ENCODE measurements at regions not wholly inside any gene's neighbourhood (a gene's known extent, or its start where the extent isn't known, plus 50 kb on each side); places are given as distances from the start of the nearest gene placed in this dataset.
"Not testable (repeated sequence)": the region's sequence is repeated elsewhere in the genome, so short reads cannot be mapped to it uniquely, and the experiment has no call there.

DNA sequence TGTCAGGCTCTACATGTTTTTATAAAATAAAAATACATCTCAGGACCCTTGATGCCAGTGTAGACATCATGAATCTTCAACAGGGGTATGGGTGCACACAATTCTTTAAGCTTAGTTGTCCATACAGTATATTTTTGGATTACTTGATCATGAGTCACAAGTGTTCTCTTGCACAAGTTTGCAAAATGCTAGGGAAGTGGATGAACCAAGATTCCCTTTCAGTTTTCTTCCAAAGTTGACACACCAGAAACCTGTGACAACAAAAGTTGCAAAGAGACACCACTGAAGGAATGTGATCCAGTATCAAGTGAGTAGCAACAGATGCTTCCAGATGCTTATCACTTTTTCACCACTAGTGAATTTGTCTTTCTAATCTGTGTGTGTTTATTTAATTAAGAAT is 1021.2 kb downstream of the PCDH7 start:
- TF ChIP-seq TCF7L2 (IDR thresholded peaks at IDR 0.05; ENCODE audit: low read depth, low read length) = no peak
- TF ChIP-seq POLR2AphosphoS5 (IDR thresholded peaks at IDR 0.05; ENCODE audit: low read depth, low read length) = no peak
- TF ChIP-seq, protein P1, sequence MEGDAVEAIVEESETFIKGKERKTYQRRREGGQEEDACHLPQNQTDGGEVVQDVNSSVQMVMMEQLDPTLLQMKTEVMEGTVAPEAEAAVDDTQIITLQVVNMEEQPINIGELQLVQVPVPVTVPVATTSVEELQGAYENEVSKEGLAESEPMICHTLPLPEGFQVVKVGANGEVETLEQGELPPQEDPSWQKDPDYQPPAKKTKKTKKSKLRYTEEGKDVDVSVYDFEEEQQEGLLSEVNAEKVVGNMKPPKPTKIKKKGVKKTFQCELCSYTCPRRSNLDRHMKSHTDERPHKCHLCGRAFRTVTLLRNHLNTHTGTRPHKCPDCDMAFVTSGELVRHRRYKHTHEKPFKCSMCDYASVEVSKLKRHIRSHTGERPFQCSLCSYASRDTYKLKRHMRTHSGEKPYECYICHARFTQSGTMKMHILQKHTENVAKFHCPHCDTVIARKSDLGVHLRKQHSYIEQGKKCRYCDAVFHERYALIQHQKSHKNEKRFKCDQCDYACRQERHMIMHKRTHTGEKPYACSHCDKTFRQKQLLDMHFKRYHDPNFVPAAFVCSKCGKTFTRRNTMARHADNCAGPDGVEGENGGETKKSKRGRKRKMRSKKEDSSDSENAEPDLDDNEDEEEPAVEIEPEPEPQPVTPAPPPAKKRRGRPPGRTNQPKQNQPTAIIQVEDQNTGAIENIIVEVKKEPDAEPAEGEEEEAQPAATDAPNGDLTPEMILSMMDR (IDR thresholded peaks at IDR 0.05) = no peak
- TF ChIP-seq, protein P2, sequence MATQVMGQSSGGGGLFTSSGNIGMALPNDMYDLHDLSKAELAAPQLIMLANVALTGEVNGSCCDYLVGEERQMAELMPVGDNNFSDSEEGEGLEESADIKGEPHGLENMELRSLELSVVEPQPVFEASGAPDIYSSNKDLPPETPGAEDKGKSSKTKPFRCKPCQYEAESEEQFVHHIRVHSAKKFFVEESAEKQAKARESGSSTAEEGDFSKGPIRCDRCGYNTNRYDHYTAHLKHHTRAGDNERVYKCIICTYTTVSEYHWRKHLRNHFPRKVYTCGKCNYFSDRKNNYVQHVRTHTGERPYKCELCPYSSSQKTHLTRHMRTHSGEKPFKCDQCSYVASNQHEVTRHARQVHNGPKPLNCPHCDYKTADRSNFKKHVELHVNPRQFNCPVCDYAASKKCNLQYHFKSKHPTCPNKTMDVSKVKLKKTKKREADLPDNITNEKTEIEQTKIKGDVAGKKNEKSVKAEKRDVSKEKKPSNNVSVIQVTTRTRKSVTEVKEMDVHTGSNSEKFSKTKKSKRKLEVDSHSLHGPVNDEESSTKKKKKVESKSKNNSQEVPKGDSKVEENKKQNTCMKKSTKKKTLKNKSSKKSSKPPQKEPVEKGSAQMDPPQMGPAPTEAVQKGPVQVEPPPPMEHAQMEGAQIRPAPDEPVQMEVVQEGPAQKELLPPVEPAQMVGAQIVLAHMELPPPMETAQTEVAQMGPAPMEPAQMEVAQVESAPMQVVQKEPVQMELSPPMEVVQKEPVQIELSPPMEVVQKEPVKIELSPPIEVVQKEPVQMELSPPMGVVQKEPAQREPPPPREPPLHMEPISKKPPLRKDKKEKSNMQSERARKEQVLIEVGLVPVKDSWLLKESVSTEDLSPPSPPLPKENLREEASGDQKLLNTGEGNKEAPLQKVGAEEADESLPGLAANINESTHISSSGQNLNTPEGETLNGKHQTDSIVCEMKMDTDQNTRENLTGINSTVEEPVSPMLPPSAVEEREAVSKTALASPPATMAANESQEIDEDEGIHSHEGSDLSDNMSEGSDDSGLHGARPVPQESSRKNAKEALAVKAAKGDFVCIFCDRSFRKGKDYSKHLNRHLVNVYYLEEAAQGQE (IDR thresholded peaks at IDR 0.05; ENCODE audit: insufficient read depth in 1 of 2, low read depth in 2 of 2, low read length in 1 of 2) = no peak
- no peak for TF ChIP-seq SIN3A (IDR thresholded peaks at IDR 0.05; ENCODE audit: borderline replicate concordance, insufficient read depth, low read depth, low read length)

DNA sequence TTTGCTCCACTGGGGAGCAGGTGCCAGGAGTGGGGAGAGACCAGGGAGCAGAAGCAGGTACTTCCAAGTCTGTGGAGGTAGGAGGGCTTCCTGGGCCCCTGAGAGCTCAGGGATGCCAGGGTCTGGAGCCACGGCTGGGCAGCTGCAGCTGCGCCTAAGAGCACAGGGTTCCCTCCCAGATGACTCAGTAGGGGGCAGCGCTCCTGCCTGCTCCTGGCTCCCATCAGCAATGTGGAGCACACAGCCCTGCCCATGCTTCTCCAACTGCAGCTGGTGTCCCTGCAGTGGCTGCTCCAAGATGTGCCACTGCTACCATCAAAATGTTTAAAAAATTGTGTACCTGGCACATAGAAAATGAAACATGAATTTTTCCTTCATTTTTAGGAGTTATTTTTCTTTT is 1028.2 kb downstream of the PCDH7 start:
- no peaks in the 10 kb centered on the region for H3K27me3 ChIP-seq (ENCODE audit: control insufficient read depth, insufficient read depth, low read length)
- TF ChIP-seq, protein P2 (IDR thresholded peaks at IDR 0.05; ENCODE audit: insufficient read depth in 1 of 2, low read depth in 2 of 2, low read length in 1 of 2) = no peak
- no peak for TF ChIP-seq POLR2AphosphoS5 (IDR thresholded peaks at IDR 0.05; ENCODE audit: low read depth, low read length)
- TF ChIP-seq, protein P1 (IDR thresholded peaks at IDR 0.05) = no peak
- no peak for TF ChIP-seq SIN3A (IDR thresholded peaks at IDR 0.05; ENCODE audit: borderline replicate concordance, insufficient read depth, low read depth, low read length)
- no peak for TF ChIP-seq TCF7L2 (IDR thresholded peaks at IDR 0.05; ENCODE audit: low read depth, low read length)
- BruUV-seq (replicated peaks) = no TSS peak
- DNase-seq (ENCODE audit: low read depth, low spot score) (no peak), ATAC-seq (no peak)
- intact Hi-C loops (cut with micrococcal nuclease; ENCODE audit: unreplicated experiment) = no loop called here
- CTCF ChIA-PET = no interaction called here
- H3K36me3 ChIP-seq (ENCODE audit: control insufficient read depth, insufficient read depth, low read length) = no peaks in the 10 kb centered on the region
- H3K27ac ChIP-seq (ENCODE audit: low read length) = no peak overlapping the region
- no peaks in the 10 kb centered on the region for H3K4me1 ChIP-seq (ENCODE audit: control insufficient read depth, insufficient read depth, low read length)
- in situ Hi-C loops (cut with HindIII; ENCODE audit: low pct_unique_long_range_greater_than_20kb, low sequenced_read_pairs) = no loop called here
- H3K9me3 ChIP-seq (ENCODE audit: control insufficient read depth, insufficient read depth, low read depth, low read length) = no peaks in the 10 kb centered on the region
- POLR2A ChIA-PET = no interaction called here
- no peak overlapping the region for H3K4me3 ChIP-seq (ENCODE audit: low read depth in 2 of 2, low read length in 2 of 2)

More for the DNA sequence above, 1021.2 kb downstream of the PCDH7 start:
- ATAC-seq (no peak), DNase-seq (ENCODE audit: low read depth, low spot score) (no peak)
- intact Hi-C loops (cut with micrococcal nuclease; ENCODE audit: unreplicated experiment) (no loop called here), in situ Hi-C loops (cut with HindIII; ENCODE audit: low pct_unique_long_range_greater_than_20kb, low sequenced_read_pairs) (no loop called here)
- no peaks in the 10 kb centered on the region for H3K9me3 ChIP-seq (ENCODE audit: control insufficient read depth, insufficient read depth, low read depth, low read length)
- CTCF ChIA-PET = no interaction called here
- no peaks in the 10 kb centered on the region for H3K36me3 ChIP-seq (ENCODE audit: control insufficient read depth, insufficient read depth, low read length)
- no peaks in the 10 kb centered on the region for H3K4me1 ChIP-seq (ENCODE audit: control insufficient read depth, insufficient read depth, low read length)
- BruUV-seq (replicated peaks) = no TSS peak
- no peaks in the 10 kb centered on the region for H3K27me3 ChIP-seq (ENCODE audit: control insufficient read depth, insufficient read depth, low read length)
- no peak overlapping the region for H3K27ac ChIP-seq (ENCODE audit: low read length)
- POLR2A ChIA-PET = no interaction called here
- no peak overlapping the region for H3K4me3 ChIP-seq (ENCODE audit: low read depth in 2 of 2, low read length in 2 of 2)

DNA sequence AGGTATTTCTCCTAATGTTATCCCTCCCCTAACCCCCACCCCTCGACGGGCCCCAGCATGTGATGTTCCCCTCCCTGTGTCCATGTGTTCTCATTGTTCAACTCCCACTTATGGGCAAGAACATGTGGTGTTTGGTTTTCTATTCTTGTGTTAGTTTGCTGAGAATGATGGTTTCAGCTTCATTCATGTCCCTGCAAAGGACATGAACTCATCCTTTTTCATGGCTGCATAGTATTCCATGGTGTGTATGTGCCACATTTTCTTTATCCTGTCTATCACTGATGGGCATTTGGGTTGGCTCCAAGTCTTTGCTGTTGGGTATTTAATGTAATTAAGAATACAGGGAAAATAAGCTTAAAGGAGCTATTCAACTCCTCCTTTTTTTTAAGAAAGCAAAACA is 1030.4 kb downstream of the PCDH7 start:
- H3K4me3 ChIP-seq (ENCODE audit: low read depth in 2 of 2, low read length in 2 of 2); DNase-seq (ENCODE audit: low read depth, low spot score); H3K36me3 ChIP-seq (ENCODE audit: control insufficient read depth, insufficient read depth, low read length); ATAC-seq; H3K27me3 ChIP-seq (ENCODE audit: control insufficient read depth, insufficient read depth, low read length); CTCF ChIA-PET; H3K9me3 ChIP-seq (ENCODE audit: control insufficient read depth, insufficient read depth, low read depth, low read length); POLR2A ChIA-PET; H3K4me1 ChIP-seq (ENCODE audit: control insufficient read depth, insufficient read depth, low read length); BruUV-seq (replicated peaks); in situ Hi-C loops (cut with HindIII; ENCODE audit: low pct_unique_long_range_greater_than_20kb, low sequenced_read_pairs); intact Hi-C loops (cut with micrococcal nuclease; ENCODE audit: unreplicated experiment); H3K27ac ChIP-seq (ENCODE audit: low read length): not testable (repeated sequence)

Data from Panc1 (cell line).